Mesenchymal stem cell (in vitro differentiated cells and primary cell): ENCODE measurements at regions not wholly inside any gene's neighbourhood (a gene's known extent, or its start where the extent isn't known, plus 50 kb on each side); places are given as distances from the start of the nearest gene placed in this dataset.

Experiments used
- DNase-seq: peaks from one replicate; pipeline ENCODE4 v3.0.0-alpha.2; 2013
- H2AFZ ChIP-seq: one replicate; pipeline ENCODE4 v1.6.1; 2013; ENCODE audit warnings: low read depth, mild to moderate bottlenecking, control low read depth, inconsistent platforms, low read length, moderate library complexity
- H2AK5ac ChIP-seq: 2 replicates; pipeline ENCODE4 v1.6.1; 2013; ENCODE audit warnings: low read length, moderate library complexity, mild to moderate bottlenecking, inconsistent platforms; ENCODE audit not compliant: severe bottlenecking
- H2BK120ac ChIP-seq: one replicate; pipeline ENCODE4 v1.6.1; 2013; ENCODE audit warnings: low read depth, mild to moderate bottlenecking, inconsistent platforms, low read length, moderate library complexity
- H2BK12ac ChIP-seq, 2 experiments: one replicate each; pipeline ENCODE4 v1.6.1; 2013; ENCODE audit warnings: inconsistent platforms in 2 of 2, low read length in 2 of 2, mild to moderate bottlenecking in 2 of 2, moderate library complexity in 2 of 2, control low read depth in 1 of 2
- H2BK15ac ChIP-seq: one replicate; pipeline ENCODE4 v1.6.1; 2013; ENCODE audit warnings: mild to moderate bottlenecking, low read depth, inconsistent platforms; ENCODE audit not compliant: poor library complexity, severe bottlenecking
- H2BK5ac ChIP-seq: 2 replicates; pipeline ENCODE4 v1.6.1; 2013; ENCODE audit warnings: low read depth, mild to moderate bottlenecking, low read length, control low read depth, inconsistent platforms; ENCODE audit not compliant: poor library complexity, severe bottlenecking
- H3K14ac ChIP-seq, 2 experiments: one replicate each; pipeline ENCODE4 v1.6.1; 2013; ENCODE audit warnings: inconsistent platforms in 2 of 2, low read length in 2 of 2, control low read depth in 1 of 2, mild to moderate bottlenecking in 1 of 2, moderate library complexity in 1 of 2
- H3K18ac ChIP-seq, 2 experiments: one replicate each; pipeline ENCODE4 v1.6.1; 2013; ENCODE audit warnings: inconsistent platforms in 2 of 2, low read length in 2 of 2, control low read depth in 1 of 2, low read depth in 1 of 2, mild to moderate bottlenecking in 1 of 2
- H3K23ac ChIP-seq, 2 experiments: one replicate each; pipeline ENCODE4 v1.6.1; 2013; ENCODE audit warnings: inconsistent platforms in 2 of 2, low read length in 2 of 2, mild to moderate bottlenecking in 2 of 2, moderate library complexity in 2 of 2, control low read depth in 1 of 2
- H3K27ac ChIP-seq: 2 replicates; pipeline ENCODE4 v1.5.1; 2013; ENCODE audit warnings: mild to moderate bottlenecking, moderate library complexity, low read length, control low read depth, inconsistent platforms; ENCODE audit not compliant: poor library complexity, severe bottlenecking
- H3K27me3 ChIP-seq, 2 experiments: 2 replicates each; pipeline versions ENCODE4 v1.6.1 to v1.7.0; 2013; ENCODE audit warnings: low read length in 2 of 2, mild to moderate bottlenecking in 2 of 2, moderate library complexity in 2 of 2, control low read depth in 1 of 2, inconsistent platforms in 1 of 2; ENCODE audit not compliant: control insufficient read depth in 1 of 2, insufficient read depth in 1 of 2
- H3K36me3 ChIP-seq, 2 experiments: 2 replicates each; pipeline versions ENCODE4 v1.6.1 to v1.7.0; 2013; ENCODE audit warnings: low read length in 2 of 2, control low read depth in 1 of 2, inconsistent platforms in 1 of 2, low read depth in 1 of 2, mild to moderate bottlenecking in 1 of 2; ENCODE audit not compliant: insufficient read depth in 2 of 2, control insufficient read depth in 1 of 2
- H3K4ac ChIP-seq, 2 experiments: one replicate each; pipeline ENCODE4 v1.6.1; 2013; ENCODE audit warnings: inconsistent platforms in 2 of 2, low read length in 2 of 2, mild to moderate bottlenecking in 2 of 2, moderate library complexity in 2 of 2, control low read depth in 1 of 2, low read depth in 1 of 2
- H3K4me1 ChIP-seq: 2 replicates; pipeline ENCODE4 v1.6.1; 2013; ENCODE audit warnings: low read depth, low read length, control low read depth; ENCODE audit not compliant: control insufficient read depth, insufficient read depth
- H3K4me2 ChIP-seq: 2 replicates; pipeline ENCODE4 v1.6.1; 2013; ENCODE audit warnings: low read length, mild to moderate bottlenecking, inconsistent platforms; ENCODE audit not compliant: poor library complexity, severe bottlenecking
- H3K4me3 ChIP-seq, 2 experiments: 2 replicates each; pipeline versions ENCODE4 v1.5.1 to v1.7.0; 2013; ENCODE audit warnings: low read length in 2 of 2, mild to moderate bottlenecking in 2 of 2, control low read depth in 1 of 2, low read depth in 1 of 2; ENCODE audit not compliant: insufficient read depth in 1 of 2
- H3K79me1 ChIP-seq: replicated peaks from 2 replicates; pipeline ENCODE4 v1.6.1; 2013; ENCODE audit warnings: mild to moderate bottlenecking, control low read depth, low read length, inconsistent platforms; ENCODE audit not compliant: poor library complexity, severe bottlenecking
- H3K9ac ChIP-seq: 2 replicates; pipeline ENCODE4 v1.7.0; 2013; ENCODE audit warnings: mild to moderate bottlenecking, low read length, moderate library complexity
- H3K9me3 ChIP-seq: 2 replicates; pipeline ENCODE4 v1.7.0; 2013; ENCODE audit warnings: mild to moderate bottlenecking, low read length; ENCODE audit not compliant: control insufficient read depth
- H4K8ac ChIP-seq: one replicate; pipeline ENCODE4 v1.6.1; 2013; ENCODE audit warnings: inconsistent platforms, mild to moderate bottlenecking, low read length, moderate library complexity
- H4K91ac ChIP-seq: one replicate; pipeline ENCODE4 v1.6.1; 2013; ENCODE audit warnings: mild to moderate bottlenecking, low read length, inconsistent platforms
- WGBS: methylation state at CpG from one replicate; pipeline ENCODE4 v1.1.7; 2013; ENCODE audit warnings: mixed read lengths; 5-methylcytosine and 5-hydroxymethylcytosine counted together

- Histone ChIP-seq H3K79me1 (no peaks in the 10 kb centered on the region), H2BK12ac (no peak overlapping the region), H2AFZ (no peak overlapping the region), H2AK5ac (no peak overlapping the region), H3K4me2 (no peak overlapping the region), H2BK5ac (no peak overlapping the region), H3K14ac (no peak overlapping the region), H3K27me3 (no peaks in the 10 kb centered on the region), H3K18ac (no peak overlapping the region), H3K27ac (no peak overlapping the region), H3K9ac (peak overlapping the region; percentile 43), H3K4ac (no peak overlapping the region), H3K36me3 (no peaks in the 10 kb centered on the region), H2BK15ac (no peak overlapping the region), H3K4me1 (peaks cover 3% of the 10 kb centered on the region), H4K8ac (no peak overlapping the region), H3K9me3 (peaks cover 1% of the 10 kb centered on the region), H3K23ac (no peak overlapping the region), H2BK120ac (no peak overlapping the region), H4K91ac (no peak overlapping the region), H3K4me3 (no peak overlapping the region)
- DNase-seq, result peak; percentile 63
- WGBS, result 20% methylated on average over 1 of the region's 3 CpGs
Measured at GRCh38 chr13:79776531-79777295, 295.8 kb downstream of the NDFIP2 start.

- H4K8ac ChIP-seq, result no peak overlapping the region
- no peak overlapping the region for H4K91ac ChIP-seq
- no peak overlapping the region for H3K4me3 ChIP-seq
- no peak overlapping the region for H2AFZ ChIP-seq
- H2BK120ac ChIP-seq, result no peak overlapping the region
- H2AK5ac ChIP-seq, result no peak overlapping the region
- H3K4ac ChIP-seq, result no peak overlapping the region
- no peak overlapping the region for H2BK5ac ChIP-seq
- H3K36me3 ChIP-seq, result no peaks in the 10 kb centered on the region
- H3K4me2 ChIP-seq, result no peak overlapping the region
- H3K79me1 ChIP-seq, result no peaks in the 10 kb centered on the region
- H3K27me3 ChIP-seq, result no peaks in the 10 kb centered on the region
- peak overlapping the region; percentile 49 for H3K9ac ChIP-seq
- H3K4me1 ChIP-seq, result peaks cover 3% of the 10 kb centered on the region
- H3K9me3 ChIP-seq, result peaks cover 9% of the 10 kb centered on the region
- H3K27ac ChIP-seq, result no peak overlapping the region
- peak; percentile 72 for DNase-seq
- H3K18ac ChIP-seq, result no peak overlapping the region
- no peak overlapping the region for H2BK15ac ChIP-seq
- H3K14ac ChIP-seq, result no peak overlapping the region
- H3K23ac ChIP-seq, result no peak overlapping the region
- WGBS, result no CpG with 5 or more reads among the region's 1 CpG
- no peak overlapping the region for H2BK12ac ChIP-seq
Measured at GRCh38 chr13:79775830-79776229, 294.9 kb downstream of the NDFIP2 start.

GRCh38 chr13:79772811-79773210 is 291.9 kb downstream of the NDFIP2 start:
- Histone ChIP-seq H3K18ac (no peak overlapping the region), H3K4ac (no peak overlapping the region), H4K91ac (no peak overlapping the region), H3K23ac (no peak overlapping the region), H3K9ac (no peak overlapping the region), H3K4me1 (no peaks in the 10 kb centered on the region), H3K27ac (no peak overlapping the region), H2AFZ (no peak overlapping the region), H3K9me3 (peaks cover 11% of the 10 kb centered on the region), H3K4me2 (no peak overlapping the region), H3K14ac (no peak overlapping the region), H2BK120ac (no peak overlapping the region), H2BK12ac (no peak overlapping the region), H3K4me3 (no peak overlapping the region), H3K27me3 (no peaks in the 10 kb centered on the region), H2BK15ac (no peak overlapping the region), H4K8ac (no peak overlapping the region), H3K79me1 (no peaks in the 10 kb centered on the region), H2BK5ac (no peak overlapping the region), H3K36me3 (no peaks in the 10 kb centered on the region), H2AK5ac (no peak overlapping the region)
- no peak for DNase-seq
- no CpG with 5 or more reads among the region's 1 CpG for WGBS

GRCh38 chr13:79771493-79771892 is 290.5 kb downstream of the NDFIP2 start:
- H3K4me2 ChIP-seq, result no peak overlapping the region
- no peak overlapping the region for H3K23ac ChIP-seq
- no peak overlapping the region for H3K4ac ChIP-seq
- no peak overlapping the region for H2BK5ac ChIP-seq
- no peak overlapping the region for H2BK120ac ChIP-seq
- no peak overlapping the region for H4K91ac ChIP-seq
- H2BK12ac ChIP-seq, result no peak overlapping the region
- no peak overlapping the region for H3K18ac ChIP-seq
- H3K36me3 ChIP-seq, result no peaks in the 10 kb centered on the region
- H3K79me1 ChIP-seq, result no peaks in the 10 kb centered on the region
- no peak overlapping the region for H2AK5ac ChIP-seq
- no peak for DNase-seq
- peaks cover 11% of the 10 kb centered on the region for H3K9me3 ChIP-seq
- H2AFZ ChIP-seq, result no peak overlapping the region
- no peak overlapping the region for H3K27ac ChIP-seq
- H3K9ac ChIP-seq, result no peak overlapping the region
- H3K14ac ChIP-seq, result no peak overlapping the region
- no peak overlapping the region for H4K8ac ChIP-seq
- H2BK15ac ChIP-seq, result no peak overlapping the region
- no peaks in the 10 kb centered on the region for H3K4me1 ChIP-seq
- no peak overlapping the region for H3K4me3 ChIP-seq
- no peaks in the 10 kb centered on the region for H3K27me3 ChIP-seq
